GM19025 (cell line): ENCODE measurements at regions not wholly inside any gene's neighbourhood (a gene's known extent, or its start where the extent isn't known, plus 50 kb on each side); places are given as distances from the start of the nearest gene placed in this dataset.

Experiments
- ATAC-seq: cut with Tn5 transposase; IDR thresholded peaks from one replicate; pipeline ENCODE4 v1.9.1; 2021; ENCODE audit warnings: mild to moderate bottlenecking, low read depth, moderate library complexity; ENCODE audit not compliant: unreplicated experiment

DNA sequence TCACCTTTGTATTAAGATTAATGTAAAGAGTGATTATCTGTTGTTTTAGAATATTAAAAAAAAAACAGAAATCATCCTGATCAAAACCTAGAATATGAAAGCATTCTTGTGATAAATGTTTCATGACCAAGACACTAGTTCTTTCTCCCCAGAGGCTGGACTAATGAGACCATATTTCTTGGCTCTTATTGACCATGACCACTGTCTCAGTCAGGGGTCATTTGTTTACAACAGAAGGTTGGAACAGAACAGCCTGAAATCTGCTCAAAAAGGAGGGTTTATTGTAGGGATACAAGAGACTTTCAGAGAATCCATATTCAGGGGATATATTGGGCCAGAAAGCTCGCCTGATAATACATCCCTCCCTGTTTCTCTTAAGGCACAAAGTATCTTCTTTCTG is 87.7 kb downstream of the TMEM30B start:
- ATAC-seq: no peak

DNA sequence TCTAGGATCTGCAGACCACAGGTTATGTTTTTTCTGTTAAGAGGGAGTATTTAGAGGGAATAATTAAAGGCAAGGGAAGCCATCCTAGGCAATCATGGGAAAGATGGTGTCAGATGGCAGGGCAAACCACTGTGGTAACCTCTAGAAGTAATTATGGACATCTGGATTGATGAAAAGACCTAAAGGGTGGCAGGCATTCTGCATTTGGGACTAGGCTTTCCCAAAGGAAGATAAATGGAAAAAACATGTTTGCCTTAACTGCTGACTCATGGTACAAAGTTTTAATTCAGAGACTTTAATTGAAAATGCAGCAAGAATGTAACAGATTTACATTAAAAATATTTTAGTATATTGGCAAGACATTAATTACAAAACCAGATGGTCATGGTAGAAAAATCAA is 88.1 kb downstream of the TMEM30B start:
- no peak for ATAC-seq

DNA sequence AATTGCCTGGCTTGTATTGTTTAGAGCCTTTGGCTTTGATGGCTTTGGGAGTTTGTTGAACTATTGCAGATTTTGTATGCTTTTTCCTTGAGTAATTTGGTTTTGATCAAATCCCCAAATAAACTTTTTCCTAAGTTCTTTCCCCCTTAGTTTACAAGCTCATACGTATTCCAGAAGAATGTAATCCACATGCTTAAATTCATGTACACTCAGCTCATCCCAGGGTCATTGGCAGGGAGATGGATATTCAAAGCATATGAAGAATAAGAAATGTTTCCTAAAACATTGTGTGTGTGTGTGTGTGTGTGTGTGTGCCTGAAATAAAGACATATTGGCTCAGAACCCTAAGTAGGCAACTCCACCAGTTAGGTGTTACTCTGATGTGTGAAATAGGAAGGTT is 89.4 kb downstream of the TMEM30B start:
- no peak for ATAC-seq

DNA sequence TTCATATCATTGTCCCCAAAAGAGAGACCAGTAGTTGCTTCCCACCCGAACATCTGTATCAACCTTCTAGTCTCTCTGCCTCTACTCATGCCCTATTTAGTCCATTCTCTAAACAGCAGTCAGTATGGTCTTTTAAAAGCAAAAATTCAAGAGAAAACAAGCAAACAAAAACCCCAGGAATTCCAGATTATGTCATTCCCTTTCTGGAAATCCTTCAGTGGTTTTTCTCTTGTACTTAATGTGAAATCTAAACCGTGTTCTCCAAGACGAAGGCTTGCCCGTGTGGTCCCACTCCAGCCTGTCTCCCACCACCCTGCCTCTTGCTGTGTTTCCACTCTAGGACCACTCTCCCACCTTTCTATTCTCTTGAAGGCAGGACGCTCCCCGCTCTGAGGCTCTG is 90.8 kb downstream of the TMEM30B start:
- ATAC-seq: no peak

DNA sequence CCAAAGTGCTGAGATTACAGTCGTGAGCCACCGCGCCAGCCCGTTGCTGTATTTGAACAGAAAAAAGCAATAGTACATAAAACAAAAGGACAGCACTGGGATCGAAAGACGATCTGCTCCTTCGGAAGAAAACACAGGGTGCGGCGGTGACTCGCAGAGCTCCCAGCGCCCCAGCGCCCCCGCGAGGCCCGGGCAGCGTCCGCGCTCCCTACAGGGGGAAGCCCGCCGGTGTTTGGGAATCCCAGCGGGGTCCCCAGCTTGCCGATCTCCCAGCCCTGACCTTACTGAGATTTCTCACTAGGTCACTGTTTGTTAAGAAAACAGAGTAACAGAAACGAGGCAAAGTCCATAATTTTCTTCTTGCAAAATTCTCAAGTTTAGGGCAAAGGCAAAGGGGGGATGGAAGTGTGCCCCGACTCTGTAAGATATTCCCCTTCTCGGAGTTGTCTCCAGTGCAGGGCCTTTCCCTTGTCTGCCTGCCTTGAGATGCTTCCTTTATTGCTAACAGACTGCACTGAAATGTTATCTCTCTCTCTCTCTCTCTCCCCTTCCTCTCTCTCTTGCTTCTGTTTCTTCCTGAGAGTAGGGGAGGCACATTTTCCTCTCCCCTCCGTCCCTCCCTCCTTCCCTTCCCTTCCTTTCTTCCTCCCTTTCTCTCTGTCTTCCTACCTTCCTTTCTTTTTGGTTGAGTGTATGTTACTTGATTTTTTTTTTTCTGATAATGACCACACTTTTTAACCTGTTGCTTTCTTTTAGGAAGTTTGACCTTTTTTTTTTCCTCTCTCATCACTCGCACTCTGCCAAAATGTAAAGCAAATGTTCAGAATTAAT is 91.9 kb downstream of the TMEM30B start:
- ATAC-seq: peak; percentile 64

DNA sequence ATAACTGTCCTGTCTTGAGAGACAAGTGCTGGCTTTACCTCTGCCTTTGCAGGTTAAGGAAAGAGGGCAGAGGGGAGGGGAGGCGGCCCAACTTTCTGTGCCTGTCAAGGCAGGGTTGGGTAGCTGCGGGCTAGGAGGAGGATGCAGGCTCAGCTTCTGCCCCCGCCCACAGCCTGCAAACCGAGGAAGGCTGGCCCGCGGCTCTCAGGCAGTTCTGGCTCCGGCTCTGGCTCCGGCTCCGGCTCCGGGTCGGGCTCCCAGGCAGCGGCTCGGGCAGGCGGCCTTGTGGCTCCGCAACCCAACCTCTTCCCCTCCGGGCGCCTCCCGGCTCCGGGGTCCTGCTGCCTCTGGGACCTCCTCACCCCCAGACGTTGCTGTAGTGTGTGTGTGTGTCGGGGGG is 92.9 kb downstream of the TMEM30B start:
- ATAC-seq: no peak

DNA sequence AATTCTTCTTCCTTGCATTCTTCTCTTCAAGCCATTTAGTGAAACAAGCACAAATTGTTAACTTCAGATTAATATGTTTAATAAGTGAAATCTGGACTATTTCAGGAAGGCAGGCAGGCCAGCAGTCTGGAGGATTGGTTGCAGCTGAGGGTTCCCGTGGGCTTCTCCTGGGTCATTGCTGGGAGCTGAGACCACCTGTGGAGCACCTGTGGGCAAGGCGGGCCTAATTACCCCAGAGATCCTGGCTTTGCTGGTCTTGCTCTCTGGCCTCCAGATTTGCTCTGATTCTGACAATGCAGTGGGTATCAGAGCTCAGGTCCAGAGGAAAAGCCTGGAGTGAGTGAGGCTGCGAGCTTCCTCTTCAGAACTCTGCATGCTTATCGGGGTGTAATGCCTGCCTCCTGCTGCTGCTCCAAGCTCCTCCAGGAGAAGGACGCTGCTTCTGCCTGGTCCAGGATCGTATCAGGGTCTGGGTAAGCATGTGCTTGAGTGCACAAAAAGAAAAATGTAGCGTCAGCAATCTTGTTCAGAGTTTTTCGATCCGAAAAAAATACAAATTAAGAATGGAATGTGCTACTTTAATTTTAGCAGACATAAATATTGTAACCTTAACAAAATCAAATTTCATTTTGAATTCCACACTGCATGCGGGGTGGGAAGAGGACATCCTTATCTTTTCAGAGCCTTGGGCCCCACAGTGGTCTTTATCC is 93.8 kb downstream of the TMEM30B start:
- no peak for ATAC-seq

DNA sequence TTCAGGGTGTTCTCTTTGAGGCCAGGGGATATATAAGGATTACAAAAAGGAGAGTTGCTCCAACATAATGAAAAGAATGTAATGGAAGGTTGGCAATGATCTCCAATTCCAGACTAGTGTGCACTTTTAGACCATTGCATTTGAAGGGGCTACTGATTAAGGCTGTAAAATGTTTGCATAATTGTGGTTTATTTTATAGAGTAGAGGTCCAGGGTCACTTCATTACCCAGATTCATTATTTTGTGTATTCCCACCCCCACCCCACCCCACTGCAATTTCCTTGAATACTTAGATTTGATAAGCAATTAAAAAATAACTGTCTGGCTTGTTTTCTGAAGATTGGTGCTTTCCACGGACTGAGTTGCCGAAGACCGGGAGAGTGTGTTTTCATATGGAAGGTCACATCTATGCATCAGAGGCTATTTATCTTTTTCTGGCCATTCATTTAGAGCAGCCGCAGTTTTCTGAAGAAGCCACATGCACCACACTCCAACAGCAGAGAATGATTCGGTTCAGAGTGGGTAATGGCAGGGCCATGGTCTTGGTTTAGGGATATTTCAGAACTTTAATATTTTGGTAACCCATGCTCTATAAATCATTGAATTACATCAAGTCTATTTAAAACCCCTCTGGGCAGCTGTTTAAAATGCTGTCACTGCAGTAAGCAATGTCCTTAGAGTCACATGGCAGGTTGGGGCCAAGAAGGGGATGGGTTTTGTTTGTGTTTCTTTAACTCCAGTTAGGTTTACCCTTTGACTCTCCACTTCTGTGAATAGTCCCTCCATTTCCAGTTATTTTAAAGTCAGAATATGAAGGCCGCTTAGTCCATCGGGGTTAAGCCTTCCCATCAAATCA is 94.6 kb downstream of the TMEM30B start:
- ATAC-seq: no peak

DNA sequence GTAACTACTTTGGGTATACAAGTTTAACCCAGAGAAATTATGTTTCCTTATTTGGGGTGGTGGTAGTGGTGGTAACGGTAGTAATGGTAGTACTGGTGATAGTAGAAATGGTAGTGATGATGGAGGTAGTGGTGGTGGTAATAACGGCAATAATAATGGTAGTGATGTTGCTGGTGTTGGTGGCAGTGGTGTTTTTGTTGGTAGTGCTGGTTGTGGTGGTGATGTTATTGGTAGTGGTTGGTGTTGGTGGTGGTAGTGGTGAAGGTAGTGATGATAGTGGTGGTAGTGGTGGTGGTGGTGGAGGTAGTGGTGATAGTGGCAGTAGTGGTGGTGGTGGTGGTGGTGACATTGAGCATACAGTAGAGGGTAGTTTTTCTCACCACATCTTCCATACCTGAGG is 95.6 kb downstream of the TMEM30B start:
- ATAC-seq: no peak

DNA sequence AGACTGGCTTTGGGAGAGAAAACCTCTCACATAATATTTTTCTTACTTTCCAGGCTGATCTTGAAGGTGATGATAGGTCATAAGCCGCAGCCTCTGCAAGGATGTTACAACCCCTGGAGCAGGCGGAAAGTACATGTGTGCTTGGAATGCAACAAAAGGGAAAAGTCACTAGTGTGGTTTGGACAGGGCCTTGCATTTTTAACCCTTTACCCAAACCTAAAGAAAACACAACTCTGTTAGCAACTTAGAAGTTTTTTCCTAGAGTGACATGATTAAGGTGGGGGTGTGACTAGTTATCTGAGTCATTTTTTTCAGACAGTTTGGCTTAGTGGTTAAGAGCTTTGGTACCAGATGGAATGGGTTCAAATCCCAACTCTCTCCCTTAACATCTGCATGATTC is 97.0 kb downstream of the TMEM30B start:
- no peak for ATAC-seq

DNA sequence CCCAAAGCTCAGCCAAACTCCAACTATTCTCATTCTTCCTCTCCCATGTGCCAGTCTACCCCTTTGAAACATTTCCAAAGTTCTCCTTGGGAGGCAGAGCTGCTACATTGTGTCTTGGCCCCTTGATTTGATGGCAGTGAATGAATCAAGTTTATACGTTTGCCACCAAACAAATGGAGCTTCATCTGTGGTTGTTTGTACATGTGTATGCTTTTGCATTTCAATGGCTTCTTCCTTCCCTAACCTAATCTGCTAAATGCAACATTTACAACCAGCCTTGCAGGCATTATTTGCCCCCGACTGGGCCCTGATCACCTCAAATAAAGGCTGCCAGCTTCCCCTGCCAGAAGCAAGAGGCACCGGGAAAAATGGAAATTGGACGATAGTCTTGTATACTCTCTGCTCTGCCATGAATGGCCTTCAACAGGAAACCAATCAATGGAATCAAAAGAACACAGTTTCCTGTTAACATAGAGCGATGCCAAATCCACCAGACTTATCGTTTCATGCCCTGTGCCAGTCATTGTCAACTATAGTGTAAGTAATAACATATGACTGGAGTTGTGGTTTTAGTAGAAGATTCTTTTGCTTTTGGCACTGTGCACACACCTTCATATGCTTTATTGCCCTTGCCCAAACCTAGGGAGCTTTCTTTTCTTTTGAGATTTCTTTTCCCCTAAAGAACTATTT is 97.8 kb downstream of the TMEM30B start:
- no peak for ATAC-seq

DNA sequence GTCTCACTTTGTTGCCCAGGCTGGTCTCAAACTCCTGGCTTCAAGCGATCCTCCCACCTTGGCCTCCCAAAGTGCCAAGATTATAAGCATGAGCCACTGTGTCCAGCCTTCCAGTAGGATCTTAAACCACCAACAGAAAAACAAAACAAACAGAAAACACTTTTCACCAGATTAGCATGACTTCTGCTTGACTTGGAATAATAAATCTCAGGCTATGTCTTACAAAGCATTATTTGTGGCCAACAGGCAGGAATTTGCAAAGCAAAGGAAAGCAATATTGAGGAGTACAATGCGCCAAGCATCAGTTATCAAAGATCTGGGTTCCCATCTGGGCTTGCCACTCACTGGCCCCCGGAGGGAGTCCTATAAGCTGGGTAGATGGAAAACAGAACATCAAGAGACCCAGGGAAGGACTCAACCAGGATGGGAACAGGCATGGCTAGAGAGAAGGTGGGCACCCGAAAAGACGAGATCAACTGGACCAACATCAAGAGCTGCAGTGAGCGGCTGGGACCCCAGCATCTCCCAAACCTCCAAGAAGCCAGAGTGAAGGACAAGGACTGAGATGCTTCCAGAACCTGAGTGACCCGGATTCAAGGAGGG is 101.2 kb downstream of the TMEM30B start:
- ATAC-seq: no peak

DNA sequence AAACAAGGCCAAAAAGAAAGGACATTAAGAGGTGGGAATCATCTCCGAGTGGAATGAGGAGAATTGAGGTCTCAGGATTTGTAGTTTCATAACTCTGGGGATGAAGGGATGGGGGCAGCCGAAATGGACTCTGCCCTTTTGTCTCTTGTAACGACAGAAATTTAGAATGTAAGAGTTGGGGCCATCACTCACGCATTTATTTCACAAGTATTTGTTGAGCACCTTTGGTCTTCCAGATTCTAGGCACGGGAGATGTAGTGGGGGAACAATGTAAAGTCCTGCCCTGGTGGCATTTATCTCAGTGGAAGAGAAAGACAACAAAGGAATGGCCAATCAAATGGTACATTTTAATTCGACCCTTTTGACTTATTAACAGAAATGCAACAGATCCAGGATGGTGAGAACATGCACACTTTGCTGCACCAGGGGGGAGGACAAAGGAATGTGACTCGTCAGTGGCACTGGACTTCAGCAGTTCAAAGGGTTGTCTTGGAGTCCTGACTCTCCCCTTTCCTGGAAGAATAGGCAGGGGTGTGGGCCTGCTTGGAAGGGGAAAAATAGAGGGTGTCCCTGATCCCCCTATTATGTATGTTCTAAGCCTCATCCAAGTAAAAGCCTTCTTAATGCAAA is 102.0 kb downstream of the TMEM30B start:
- ATAC-seq: no peak

DNA sequence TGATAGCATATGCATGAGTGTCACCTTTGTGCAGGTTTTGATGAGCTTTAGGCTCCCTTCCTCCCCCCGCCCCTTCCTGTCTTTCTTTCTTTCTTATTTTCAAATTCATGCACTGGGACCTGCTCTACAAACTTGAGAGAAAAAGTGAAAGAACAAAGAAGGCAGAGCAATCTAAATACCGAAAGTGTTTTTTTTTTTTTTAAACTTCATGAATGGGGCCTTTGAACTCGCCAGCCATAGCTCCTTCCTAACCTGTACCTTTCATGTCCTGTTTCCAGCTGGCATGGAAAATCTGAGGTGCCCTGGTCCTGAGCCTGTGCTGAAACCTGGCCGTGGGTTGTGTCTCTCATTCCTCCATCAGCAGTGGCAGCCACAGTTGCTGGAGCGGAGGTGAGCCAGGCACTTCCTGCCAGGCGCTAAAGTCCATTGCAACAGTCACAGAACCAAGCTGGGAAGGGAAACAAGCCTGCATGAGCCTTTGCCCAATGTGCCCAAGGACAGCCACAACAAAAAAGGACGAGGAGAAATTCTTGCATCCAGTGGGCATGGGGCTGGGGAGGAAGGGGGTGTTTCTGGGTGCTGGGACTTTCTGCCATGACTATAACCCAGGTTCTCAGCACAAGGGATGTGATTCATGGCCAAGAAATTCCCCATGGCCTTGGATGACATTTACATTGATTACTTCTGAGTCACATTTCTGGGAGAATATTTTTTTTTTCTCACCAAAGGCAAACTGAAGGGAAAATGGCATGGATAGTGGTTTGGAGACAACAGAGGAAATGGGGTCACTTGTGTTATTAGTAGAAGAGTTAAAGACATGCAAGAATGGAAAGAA is 102.7 kb downstream of the TMEM30B start:
- ATAC-seq: no peak

DNA sequence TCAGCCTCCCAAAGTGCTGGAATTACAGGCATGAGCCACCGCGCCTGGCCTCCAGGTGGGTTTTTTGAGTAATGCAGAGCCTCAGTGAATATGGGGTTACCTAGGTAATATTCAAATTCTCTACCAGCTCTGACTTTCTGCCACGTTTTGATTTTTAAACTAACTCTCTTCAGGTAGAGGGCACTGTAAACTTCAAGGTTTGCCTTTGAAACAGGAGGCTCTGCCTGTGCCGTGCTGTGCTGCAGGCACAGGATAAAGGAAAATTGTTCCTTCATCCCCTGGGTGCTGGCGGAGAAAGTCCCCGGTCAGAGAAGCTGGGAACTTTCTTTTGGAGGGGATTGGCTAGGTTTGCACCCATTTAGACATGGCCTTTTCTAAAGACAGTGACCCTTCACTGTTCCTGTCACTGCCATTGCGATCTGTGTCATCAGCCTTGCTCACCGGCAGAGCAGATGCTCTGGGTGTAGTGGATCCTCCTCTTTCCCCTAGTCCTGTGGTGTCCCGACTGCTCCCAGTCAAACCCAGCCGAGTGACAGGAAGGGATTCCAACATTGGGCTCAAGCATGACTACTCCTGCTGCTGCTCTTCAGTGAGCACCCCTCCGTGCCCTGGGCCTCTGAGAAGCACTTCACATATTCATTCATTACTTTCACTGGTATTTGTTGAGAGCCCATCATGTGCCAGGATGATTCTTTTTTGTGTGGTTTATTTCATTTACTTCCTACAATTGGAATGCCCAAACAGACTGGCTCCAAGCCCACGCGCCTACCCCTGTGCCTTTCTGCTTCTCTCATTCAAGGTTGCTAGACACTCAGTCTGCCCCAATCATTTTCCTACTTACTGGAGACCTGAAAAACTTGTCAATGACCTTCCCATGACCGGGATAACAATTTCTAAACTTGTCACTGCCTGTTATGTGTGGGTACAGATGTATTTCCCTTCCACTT is 103.6 kb downstream of the TMEM30B start:
- no peak for ATAC-seq

DNA sequence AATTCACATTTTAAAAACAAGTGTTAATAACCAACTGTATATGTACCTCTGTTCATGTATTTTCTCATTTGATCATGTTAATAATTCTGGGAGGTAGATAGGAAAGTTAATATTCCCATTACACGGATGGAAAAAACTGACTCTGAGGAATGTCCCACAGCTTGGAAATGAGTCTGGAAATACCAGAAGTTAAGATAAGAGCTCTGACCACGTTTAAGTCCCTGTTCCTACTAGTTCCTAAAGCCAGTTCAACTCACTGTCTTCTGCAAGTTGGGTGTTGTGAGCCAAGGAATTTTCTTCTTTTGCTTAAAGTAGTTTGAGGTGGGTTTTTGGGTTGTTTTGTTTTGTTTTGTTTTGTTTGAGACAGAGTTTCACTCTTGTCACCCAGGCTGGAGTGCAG is 104.5 kb downstream of the TMEM30B start:
- ATAC-seq: no peak

DNA sequence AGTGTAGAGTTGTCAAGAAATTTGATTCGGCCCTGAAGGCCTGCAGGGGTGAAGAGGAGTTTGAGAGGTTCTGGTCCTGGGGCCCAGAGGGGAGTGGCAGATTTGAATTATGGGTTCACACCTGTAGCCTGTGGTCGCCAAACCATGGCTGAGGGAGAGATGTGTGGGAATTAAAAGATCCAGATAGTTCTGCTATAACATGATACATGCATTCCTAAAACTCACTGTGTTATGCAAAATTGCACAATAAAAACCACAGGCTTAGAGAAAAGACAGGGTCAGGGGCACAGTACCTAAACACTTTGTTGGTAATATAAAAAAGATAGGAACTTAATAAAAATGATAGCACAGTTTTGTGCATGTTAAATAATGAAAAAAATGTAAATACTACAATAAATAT is 106.2 kb downstream of the TMEM30B start:
- ATAC-seq: no peak

DNA sequence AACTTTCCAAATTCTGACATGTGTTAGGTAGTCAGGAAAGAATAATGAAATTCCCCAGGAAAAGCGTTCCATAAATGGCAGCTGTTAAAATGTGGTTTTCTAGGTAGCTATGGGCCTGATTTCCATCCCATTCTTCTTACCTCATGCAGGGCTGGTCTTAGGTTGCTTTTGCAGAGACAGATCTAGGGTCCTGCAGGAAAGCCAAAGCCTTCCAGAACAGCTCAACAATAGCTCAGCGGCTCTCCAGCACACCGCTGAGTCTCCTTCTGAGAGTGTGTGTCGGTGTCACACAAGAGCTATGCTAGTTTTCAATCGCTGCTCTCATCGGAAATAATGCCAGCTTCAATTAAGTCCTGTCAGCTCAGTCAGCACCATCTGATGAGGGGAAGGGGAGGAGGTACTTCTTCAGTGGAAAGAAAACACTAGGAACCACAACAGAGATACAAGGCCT is 106.7 kb downstream of the TMEM30B start:
- no peak for ATAC-seq
